Peyer's patch (tissue), 4 donors: ENCODE measurements at regions not wholly inside any gene's neighbourhood (a gene's known extent, or its start where the extent isn't known, plus 50 kb on each side); places are given as distances from the start of the nearest gene placed in this dataset.

Source experiments
- POLR2A ChIP-seq, 2 donors: fragments of 450-650 bp; IDR thresholded peaks; one replicate each; pipeline ENCODE4 v1.5.1; 2017; ENCODE audit warnings: antibody characterized with exemption in 2 of 2, mild to moderate bottlenecking in 2 of 2, moderate library complexity in 2 of 2
- TF ChIP-seq, protein P1 (sequence below), 6 experiments: fragments of 450-650 bp in 4 of 6; fragments of 200-600 bp in 2 of 6; sonication (generic) in 1 of 6; IDR thresholded peaks; one replicate each; pipeline ENCODE4 v1.5.1; 2017 to 2019; ENCODE audit warnings: antibody characterized with exemption in 6 of 6, mild to moderate bottlenecking in 3 of 6, moderate library complexity in 1 of 6

DNA sequence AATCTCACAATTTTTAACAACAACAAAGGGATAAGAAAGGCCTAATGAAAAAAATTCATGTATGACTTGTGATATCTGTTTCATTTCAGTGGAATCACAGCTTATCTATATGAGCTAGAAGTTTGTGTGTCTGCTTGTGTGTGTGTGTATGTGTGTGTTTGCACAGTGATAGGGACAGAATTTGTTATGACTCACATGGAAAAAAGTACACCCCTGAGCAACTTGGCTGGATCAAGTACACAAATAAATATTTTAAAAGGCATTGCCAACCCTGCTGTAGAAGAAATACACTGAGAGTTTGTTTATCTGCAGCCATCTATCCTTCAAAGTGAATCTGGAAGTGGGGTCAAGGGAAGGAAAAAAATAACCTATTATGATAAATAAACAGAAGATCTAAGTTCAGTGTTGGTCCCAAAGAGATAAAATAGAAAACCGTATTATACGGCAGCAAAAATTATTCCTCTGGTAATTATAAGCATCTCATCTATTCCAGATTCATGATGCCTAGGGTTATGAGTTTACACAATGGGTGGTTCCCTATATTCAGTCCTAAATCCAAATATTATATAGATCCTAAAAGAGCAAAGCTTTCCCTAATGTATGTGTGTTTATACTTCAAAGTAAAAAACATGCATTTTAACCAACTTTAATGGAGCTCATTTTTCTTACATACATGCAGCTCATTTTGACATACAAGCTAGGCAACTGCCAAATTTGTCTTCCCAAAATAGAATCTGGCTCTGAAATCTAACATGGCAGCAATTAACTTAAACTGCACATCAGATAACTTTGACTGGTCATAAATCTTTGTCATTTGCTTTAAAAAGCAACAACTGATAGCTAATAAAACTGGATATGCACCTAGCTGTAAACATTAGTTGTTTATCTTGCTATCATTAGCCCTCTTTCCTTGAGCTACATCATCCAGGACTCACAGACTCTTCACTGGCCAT lies 420.6 kb downstream of the IRS1 start:
- TF ChIP-seq, protein P1, sequence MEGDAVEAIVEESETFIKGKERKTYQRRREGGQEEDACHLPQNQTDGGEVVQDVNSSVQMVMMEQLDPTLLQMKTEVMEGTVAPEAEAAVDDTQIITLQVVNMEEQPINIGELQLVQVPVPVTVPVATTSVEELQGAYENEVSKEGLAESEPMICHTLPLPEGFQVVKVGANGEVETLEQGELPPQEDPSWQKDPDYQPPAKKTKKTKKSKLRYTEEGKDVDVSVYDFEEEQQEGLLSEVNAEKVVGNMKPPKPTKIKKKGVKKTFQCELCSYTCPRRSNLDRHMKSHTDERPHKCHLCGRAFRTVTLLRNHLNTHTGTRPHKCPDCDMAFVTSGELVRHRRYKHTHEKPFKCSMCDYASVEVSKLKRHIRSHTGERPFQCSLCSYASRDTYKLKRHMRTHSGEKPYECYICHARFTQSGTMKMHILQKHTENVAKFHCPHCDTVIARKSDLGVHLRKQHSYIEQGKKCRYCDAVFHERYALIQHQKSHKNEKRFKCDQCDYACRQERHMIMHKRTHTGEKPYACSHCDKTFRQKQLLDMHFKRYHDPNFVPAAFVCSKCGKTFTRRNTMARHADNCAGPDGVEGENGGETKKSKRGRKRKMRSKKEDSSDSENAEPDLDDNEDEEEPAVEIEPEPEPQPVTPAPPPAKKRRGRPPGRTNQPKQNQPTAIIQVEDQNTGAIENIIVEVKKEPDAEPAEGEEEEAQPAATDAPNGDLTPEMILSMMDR (IDR thresholded peaks at IDR 0.05): no peak
- TF ChIP-seq POLR2A (IDR thresholded peaks at IDR 0.05): no peak
